ENCODE measurements at regions not wholly inside any gene's neighbourhood (a gene's known extent, or its start where the extent isn't known, plus 50 kb on each side); places are given as distances from the start of the nearest gene placed in this dataset.

DNA sequence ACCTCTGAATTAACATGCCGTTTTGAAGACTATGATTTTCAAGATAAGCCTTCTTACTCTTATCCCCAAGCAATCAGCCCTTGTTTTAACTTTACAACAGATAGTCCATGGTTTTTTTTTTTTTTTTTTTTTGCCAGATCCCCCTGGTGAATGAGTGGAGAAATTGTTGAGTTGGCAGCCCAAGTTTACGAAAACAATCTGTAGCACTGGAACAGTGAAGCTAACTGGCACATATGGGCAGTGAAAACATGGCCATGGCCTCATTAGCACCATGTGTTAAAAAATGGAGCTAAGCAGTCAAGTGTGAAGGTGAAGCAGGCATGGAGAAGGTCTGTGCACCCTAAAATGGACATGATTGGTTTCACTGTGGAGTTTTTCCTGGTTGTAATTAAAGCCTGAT, 812.1 kb upstream of the MIR17HG start:
- Histone ChIP-seq H3K27me3 (no peaks in the 10 kb centered on the region), H3K4me3 (no peak overlapping the region), H3K4me1 (no peaks in the 10 kb centered on the region), H3K27ac (no peak overlapping the region), H3K9me3 (replicated peaks) (no peaks in the 10 kb centered on the region), H3K36me3 (no peaks in the 10 kb centered on the region)
- no peak for DNase-seq

DNA sequence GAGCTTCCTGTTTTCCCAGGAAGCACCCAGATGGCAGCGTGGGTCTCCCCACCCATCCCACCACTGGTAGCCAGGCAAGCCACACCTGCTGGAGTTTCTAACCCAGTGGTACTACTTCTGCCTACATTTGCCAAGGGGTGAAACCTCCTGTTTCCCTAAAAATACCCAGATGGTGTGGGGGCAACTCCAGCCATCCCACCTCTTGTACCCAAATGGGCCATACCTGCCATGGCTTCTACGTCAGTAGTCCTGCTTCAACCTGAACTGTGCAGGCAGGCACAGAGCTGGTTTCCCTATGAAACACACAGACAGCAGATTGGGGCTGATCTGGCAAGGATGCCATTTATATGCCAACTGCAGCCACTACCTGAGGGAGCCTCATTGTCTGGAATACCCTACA, 809.4 kb upstream of the MIR17HG start:
- H3K4me1 ChIP-seq = no peaks in the 10 kb centered on the region
- no peak overlapping the region for H3K27ac ChIP-seq
- H3K9me3 ChIP-seq (replicated peaks) = no peaks in the 10 kb centered on the region
- H3K27me3 ChIP-seq = no peaks in the 10 kb centered on the region
- no peaks in the 10 kb centered on the region for H3K36me3 ChIP-seq
- no peak overlapping the region for H3K4me3 ChIP-seq
- DNase-seq = no peak

DNA sequence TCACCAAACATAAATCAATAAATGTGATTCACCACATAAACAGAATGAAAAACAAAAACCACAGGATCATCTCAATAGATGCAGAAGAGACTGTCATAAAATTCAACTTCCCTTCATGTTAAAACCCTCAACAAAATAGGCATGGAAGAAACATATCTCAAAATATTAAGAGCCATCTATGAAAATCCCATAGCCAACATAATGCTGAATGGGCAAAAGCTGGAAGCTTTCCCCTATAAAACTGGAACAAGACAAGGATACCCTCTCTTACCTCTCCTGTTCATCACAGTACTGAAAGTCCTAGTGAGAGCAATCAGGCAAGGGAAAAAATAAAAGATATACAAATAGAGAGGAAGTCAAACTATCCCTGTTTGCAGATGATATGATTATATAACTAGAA, 806.1 kb upstream of the MIR17HG start:
- DNase-seq = no peak
- Histone ChIP-seq H3K27ac (no peak overlapping the region), H3K4me3 (no peak overlapping the region), H3K9me3 (replicated peaks) (no peaks in the 10 kb centered on the region), H3K4me1 (no peaks in the 10 kb centered on the region), H3K27me3 (no peaks in the 10 kb centered on the region), H3K36me3 (no peaks in the 10 kb centered on the region)

DNA sequence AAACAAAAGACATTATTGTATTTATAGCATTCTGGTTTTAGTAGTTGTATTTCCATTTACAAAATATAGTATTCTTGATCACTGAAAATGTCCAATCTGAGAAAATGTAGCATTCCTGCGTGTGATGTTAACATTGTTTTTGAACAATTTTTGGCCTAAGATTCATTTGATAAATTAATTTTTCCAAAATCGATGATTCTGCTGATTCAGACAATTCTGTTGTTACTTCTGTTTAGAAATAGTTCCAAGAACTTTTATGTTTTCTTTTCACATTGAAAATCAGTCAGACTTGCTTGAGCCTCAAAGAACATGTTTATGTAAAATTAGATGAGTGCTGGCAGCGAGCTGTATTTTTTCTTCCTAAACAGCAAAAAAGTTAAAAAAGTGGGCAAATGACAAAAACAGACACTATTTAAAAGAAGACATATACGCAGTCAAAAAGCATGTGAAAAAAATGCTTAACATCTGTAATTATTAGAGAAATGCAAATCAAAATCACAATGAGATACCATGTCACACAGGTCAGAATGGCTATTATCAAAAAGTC, 804.5 kb upstream of the MIR17HG start:
- Histone ChIP-seq H3K4me1 (no peaks in the 10 kb centered on the region), H3K4me3 (no peak overlapping the region), H3K27ac (no peak overlapping the region), H3K9me3 (replicated peaks) (no peaks in the 10 kb centered on the region), H3K27me3 (no peaks in the 10 kb centered on the region), H3K36me3 (no peaks in the 10 kb centered on the region)
- DNase-seq = no peak

DNA sequence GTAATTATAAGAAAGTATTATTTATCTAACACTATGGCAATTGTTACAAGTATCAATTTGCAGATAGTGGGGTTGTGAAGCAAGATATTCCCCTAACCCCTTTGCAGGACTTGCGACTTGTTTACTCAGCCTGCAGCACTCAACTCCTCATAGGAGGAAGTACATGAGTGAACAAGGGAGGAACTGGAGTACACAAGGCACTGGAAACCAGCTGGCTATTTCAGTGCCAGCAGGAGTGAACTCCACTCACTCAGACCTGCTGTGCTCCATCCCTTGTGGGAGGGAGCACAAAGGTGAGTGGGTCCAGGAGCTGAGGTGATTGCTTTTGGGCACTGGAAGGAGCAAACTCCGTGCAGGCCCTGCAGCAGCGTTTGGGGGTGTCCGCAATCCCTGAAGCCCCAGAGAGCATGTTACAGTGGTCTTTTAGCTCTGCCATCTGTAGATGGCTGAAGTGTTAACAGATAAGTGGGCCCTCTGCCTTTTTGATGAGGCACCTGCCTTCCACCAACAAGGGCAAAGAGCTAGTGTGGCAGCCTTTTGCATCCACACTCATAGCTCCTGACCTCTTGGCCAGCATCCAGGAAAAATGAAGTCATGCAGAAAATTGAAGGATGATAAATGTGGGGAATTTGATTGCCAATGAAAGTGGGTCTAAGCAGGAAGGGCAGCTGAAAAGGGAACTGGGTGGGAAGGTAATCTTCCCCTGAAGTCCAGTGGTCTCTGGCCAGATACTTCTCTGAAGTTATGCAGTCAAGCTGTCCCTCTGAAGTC, 802.2 kb upstream of the MIR17HG start:
- H3K27me3 ChIP-seq = no peaks in the 10 kb centered on the region
- no peak overlapping the region for H3K27ac ChIP-seq
- H3K4me1 ChIP-seq = no peaks in the 10 kb centered on the region
- H3K36me3 ChIP-seq = no peaks in the 10 kb centered on the region
- no peak overlapping the region for H3K4me3 ChIP-seq
- no peaks in the 10 kb centered on the region for H3K9me3 ChIP-seq (replicated peaks)
- peak in 1 of 2 experiments; percentile 6 for DNase-seq

DNA sequence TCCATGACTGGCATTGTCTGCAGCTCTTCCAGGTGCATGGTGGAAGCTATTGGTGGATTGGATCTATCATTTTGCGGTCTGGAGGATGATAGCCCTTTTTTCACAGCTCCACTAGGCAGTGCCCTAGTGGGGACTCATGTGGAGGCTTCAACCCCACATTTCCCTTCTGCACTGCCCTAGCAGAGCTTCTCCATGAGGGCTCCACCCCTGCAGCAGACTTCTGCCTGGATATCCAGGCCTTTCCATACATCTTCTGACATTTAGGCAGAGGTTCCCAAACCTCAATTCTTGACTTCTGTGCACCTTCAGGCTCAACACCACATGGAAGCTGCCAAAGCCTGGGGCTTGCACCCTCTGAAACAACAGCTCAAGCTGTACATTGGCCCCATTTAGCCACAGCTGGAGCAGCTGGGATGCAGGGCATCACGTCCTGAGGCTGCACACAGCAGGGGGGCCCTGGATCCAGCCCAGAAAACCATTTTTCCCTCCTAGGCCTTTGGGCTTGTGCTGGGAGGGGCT, 800.2 kb upstream of the MIR17HG start:
- Histone ChIP-seq H3K4me3 (no peak overlapping the region), H3K27ac (no peak overlapping the region), H3K9me3 (replicated peaks) (no peaks in the 10 kb centered on the region), H3K4me1 (no peaks in the 10 kb centered on the region), H3K27me3 (no peaks in the 10 kb centered on the region), H3K36me3 (no peaks in the 10 kb centered on the region)
- DNase-seq = no peak

DNA sequence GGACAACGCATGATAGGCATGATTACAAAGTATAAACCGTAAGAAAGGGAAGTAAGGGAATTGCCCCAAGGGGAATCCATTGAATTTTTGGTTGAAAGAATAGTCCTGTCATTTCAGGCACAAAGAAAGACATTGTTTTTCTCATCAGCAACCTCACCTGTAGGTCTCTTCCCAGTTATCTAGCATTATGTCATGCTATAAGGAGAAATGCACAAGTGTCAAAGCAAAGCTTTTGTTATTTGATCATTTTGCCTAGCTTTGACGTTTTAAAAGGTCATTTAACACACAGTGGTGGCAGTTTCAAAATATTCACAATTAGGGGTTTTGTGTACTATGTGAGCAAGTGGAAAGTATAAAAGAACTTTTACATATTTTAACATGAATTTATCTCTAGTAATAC, 796.2 kb upstream of the MIR17HG start:
- no peak overlapping the region for H3K27ac ChIP-seq
- H3K4me1 ChIP-seq = no peaks in the 10 kb centered on the region
- H3K9me3 ChIP-seq (replicated peaks) = no peaks in the 10 kb centered on the region
- no peak for DNase-seq
- H3K36me3 ChIP-seq = no peaks in the 10 kb centered on the region
- no peak overlapping the region for H3K4me3 ChIP-seq
- no peaks in the 10 kb centered on the region for H3K27me3 ChIP-seq

DNA sequence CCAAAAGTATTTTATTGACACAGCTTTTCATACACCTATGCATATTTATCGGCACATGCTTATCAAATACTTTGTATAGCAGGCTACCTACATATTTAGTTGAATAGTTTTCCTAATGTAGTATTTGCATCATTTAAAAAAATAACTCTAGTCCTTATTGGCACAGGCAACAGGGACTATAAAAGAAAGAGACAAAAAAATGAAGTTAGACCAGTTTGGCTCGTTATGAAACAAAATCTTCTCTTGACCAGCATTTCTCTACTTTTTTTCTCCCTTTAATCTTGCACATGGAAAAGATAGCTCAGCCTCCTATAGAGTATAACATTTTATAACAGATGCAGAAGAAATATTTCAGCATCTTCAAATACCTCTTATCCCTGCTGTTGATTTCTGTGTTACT, 794.8 kb upstream of the MIR17HG start:
- no peak overlapping the region for H3K4me3 ChIP-seq
- H3K27ac ChIP-seq = no peak overlapping the region
- H3K27me3 ChIP-seq = no peaks in the 10 kb centered on the region
- no peaks in the 10 kb centered on the region for H3K36me3 ChIP-seq
- no peaks in the 10 kb centered on the region for H3K9me3 ChIP-seq (replicated peaks)
- no peak for DNase-seq
- no peaks in the 10 kb centered on the region for H3K4me1 ChIP-seq

DNA sequence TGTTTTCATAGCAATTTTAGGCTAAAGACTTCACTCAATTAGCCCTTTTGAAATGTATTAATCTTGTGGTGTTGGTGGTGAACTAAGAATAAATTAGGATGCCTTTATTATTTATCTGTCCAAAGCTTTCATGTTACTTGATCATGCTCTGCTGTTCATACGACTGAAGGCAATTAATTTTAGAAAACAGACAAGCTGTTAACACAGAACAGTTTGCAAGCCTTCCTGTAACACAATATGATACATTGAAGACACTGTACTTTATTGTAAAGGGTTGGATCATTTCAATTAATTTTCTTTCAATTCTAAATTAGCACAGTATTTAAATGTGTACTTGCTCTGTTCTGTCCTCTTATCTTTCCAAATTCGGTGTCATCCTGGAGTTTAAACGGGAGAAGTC, 794.3 kb upstream of the MIR17HG start:
- H3K27me3 ChIP-seq = no peaks in the 10 kb centered on the region
- no peak overlapping the region for H3K27ac ChIP-seq
- no peak overlapping the region for H3K4me3 ChIP-seq
- H3K4me1 ChIP-seq = no peaks in the 10 kb centered on the region
- no peaks in the 10 kb centered on the region for H3K36me3 ChIP-seq
- no peak for DNase-seq
- no peaks in the 10 kb centered on the region for H3K9me3 ChIP-seq (replicated peaks)

DNA sequence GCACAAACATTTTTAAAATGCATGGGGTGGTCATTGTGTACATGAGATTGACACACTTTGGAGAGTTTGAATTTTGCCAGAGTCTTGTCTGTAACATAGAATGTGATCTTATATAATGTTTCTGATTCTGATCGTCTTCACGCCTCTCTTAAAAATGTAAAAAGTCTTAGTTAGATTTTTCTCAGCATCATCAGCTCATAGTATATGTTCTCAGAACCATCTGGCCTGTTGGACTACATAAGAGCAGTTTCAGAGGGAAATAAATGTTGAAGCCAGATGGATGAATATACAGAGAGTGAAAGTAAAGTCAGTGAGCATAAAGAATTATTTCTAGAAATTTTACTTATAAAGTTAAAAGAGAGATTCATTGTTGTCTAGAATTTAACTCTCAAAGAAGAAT, 789.9 kb upstream of the MIR17HG start:
- H3K4me3 ChIP-seq = no peak overlapping the region
- H3K27me3 ChIP-seq = no peaks in the 10 kb centered on the region
- no peaks in the 10 kb centered on the region for H3K4me1 ChIP-seq
- no peaks in the 10 kb centered on the region for H3K9me3 ChIP-seq (replicated peaks)
- H3K27ac ChIP-seq = no peak overlapping the region
- DNase-seq = no peak
- no peaks in the 10 kb centered on the region for H3K36me3 ChIP-seq

DNA sequence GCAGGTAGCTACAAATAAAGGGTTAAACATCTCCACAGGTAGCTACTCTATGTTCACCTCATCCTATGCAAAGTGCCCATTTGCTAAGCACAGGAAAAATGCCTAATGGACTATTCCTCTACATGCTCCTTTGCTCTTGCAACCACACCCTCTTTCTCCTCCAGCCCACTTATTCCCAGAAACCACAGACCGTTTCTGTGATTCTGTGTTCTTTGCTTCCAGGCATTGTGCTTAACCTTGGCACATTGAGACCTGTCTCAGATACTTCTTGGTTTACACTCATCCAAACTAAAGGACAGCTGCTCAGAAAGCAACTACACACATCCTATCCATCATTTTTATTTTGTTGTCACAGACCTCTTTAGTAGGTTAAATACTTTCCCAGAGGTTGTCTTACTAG, 785.0 kb upstream of the MIR17HG start:
- no peak overlapping the region for H3K4me3 ChIP-seq
- H3K9me3 ChIP-seq (replicated peaks) = no peaks in the 10 kb centered on the region
- no peaks in the 10 kb centered on the region for H3K27me3 ChIP-seq
- no peaks in the 10 kb centered on the region for H3K4me1 ChIP-seq
- H3K27ac ChIP-seq = no peak overlapping the region
- DNase-seq = no peak
- no peaks in the 10 kb centered on the region for H3K36me3 ChIP-seq

DNA sequence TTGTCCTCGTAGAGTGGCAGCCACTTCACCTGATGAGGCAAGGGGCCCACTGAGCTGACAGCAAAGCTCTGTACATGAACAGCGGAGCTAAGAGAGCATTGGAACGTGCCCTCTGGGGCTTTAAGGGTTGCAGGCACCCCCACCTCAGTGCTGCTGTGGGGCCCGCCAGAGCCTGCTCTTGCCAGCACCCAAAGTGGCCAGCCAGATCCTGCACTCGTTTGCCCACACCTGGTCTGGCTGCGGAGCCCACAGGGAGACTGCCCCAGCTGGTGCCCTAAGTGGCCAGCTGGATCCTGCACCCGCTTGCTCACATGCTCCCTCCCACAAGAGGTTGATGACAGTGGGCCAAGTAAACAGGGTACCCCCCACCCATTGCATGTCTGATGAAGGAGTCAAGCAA, 783.4 kb upstream of the MIR17HG start:
- no peaks in the 10 kb centered on the region for H3K4me1 ChIP-seq
- no peaks in the 10 kb centered on the region for H3K9me3 ChIP-seq (replicated peaks)
- DNase-seq = no peak
- no peak overlapping the region for H3K27ac ChIP-seq
- H3K27me3 ChIP-seq = no peaks in the 10 kb centered on the region
- H3K36me3 ChIP-seq = no peaks in the 10 kb centered on the region
- H3K4me3 ChIP-seq = no peak overlapping the region

DNA sequence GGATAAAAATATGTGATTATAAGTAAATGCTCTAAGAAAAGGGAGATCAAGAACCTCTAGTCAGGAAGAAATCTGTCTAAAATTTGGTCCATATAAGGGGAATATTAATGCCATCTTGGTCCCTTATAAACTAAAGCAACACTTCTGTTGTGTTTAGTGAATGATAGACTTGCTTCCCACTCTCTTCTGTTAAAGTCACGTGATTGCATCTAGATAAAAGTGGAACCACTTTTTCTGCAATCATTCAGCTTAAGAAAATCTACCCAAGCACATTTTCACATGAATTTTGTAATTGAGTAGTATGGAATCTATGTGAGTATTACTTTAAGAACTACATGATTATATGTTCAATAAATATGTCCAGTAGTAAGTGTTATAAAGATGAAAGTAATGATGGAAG, 782.9 kb upstream of the MIR17HG start:
- Histone ChIP-seq H3K4me1 (no peaks in the 10 kb centered on the region), H3K4me3 (no peak overlapping the region), H3K9me3 (replicated peaks) (no peaks in the 10 kb centered on the region), H3K27me3 (no peaks in the 10 kb centered on the region), H3K27ac (no peak overlapping the region), H3K36me3 (no peaks in the 10 kb centered on the region)
- no peak for DNase-seq

DNA sequence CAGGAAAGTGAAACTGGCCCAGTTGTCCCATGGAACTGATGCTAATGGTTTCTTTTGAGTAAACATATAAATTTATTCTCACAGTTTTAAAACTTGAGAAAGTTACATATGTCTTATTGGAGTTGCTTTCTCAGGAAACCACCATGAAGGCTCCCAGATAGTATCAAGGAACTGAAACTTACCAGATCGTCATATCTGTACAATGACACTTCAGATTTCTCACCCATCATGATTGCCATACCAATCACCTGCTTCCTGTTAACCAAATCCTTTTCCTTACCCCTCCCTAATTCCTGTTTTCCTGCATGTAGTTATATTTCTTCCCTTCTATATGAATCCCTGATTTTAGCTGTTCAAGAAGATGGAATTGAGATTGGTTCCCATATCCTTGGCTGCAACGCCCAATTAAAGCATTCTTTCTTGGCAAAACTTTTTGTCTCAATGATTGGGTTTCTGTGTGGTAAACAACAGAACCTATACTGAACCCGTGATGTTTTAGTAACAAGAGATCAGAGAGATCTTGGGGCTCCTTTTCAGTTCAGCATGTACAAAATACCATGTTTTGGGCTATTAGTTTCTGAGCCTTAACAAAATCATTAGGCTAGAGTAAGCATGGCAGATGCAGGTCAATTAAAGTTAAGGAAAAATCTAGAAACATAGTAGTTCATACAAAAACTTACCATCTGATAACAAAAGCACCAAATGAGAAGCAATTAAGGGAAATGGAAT, 781.3 kb upstream of the MIR17HG start:
- Histone ChIP-seq H3K9me3 (replicated peaks) (no peaks in the 10 kb centered on the region), H3K27me3 (no peaks in the 10 kb centered on the region), H3K36me3 (no peaks in the 10 kb centered on the region), H3K4me3 (no peak overlapping the region), H3K4me1 (no peaks in the 10 kb centered on the region), H3K27ac (no peak overlapping the region)
- DNase-seq = no peak

DNA sequence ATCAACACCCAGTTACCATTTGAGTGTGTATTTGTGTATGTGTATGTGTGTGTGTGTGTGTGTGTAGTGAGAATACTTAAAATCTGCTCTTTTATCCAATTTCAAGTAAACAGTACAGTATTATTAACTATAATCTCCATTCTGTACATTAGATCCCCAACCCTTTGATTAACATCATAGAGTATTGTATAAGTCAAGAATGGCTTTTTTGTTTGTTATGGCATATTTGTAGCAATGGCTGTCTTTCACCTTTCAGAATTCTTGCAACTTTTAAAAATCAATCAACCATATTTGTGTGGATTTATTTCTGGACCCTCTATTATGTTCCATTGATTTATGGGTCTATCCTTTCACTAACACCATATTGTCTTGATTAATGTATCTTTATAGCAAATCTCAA, 779.3 kb upstream of the MIR17HG start:
- Histone ChIP-seq H3K27ac (no peak overlapping the region), H3K9me3 (replicated peaks) (no peaks in the 10 kb centered on the region), H3K36me3 (no peaks in the 10 kb centered on the region), H3K4me1 (no peaks in the 10 kb centered on the region), H3K4me3 (no peak overlapping the region), H3K27me3 (no peaks in the 10 kb centered on the region)
- DNase-seq = no peak
